Skin epidermis (tissue), 12 donors: ENCODE measurements at regions not wholly inside any gene's neighbourhood (a gene's known extent, or its start where the extent isn't known, plus 50 kb on each side); places are given as distances from the start of the nearest gene placed in this dataset.
"Not testable (repeated sequence)": the region's sequence is repeated elsewhere in the genome, so short reads cannot be mapped to it uniquely, and the experiment has no call there.

Source experiments
- H3K27ac ChIP-seq, 21 experiments: fragments of 200-600 bp; sonication (generic) in 11 of 21; one replicate each; pipeline ENCODE4 v1.5.0; 2020; ENCODE audit warnings: mild to moderate bottlenecking in 3 of 21, inconsistent platforms in 2 of 21, moderate library complexity in 2 of 21
- H3K4me3 ChIP-seq, 7 experiments: fragments of 200-600 bp; sonication (generic) in 2 of 7; one replicate each; pipeline ENCODE4 v1.5.0; 2020; ENCODE audit warnings: inconsistent platforms in 2 of 7, mild to moderate bottlenecking in 2 of 7, moderate library complexity in 1 of 7

GRCh38 chrY:19549671-19550466 is 194.7 kb downstream of the KDM5D start:
- no peak overlapping the region for H3K27ac ChIP-seq
- H3K4me3 ChIP-seq: no peak overlapping the region

GRCh38 chrY:19541475-19542306 is 202.8 kb downstream of the KDM5D start:
- H3K27ac ChIP-seq: no peak overlapping the region

GRCh38 chrY:19535697-19536096 is 208.8 kb downstream of the KDM5D start:
- not testable (repeated sequence) for H3K27ac ChIP-seq, H3K4me3 ChIP-seq

More at GRCh38 chrY:19541475-19542306, 202.8 kb downstream of the KDM5D start:
- no peak overlapping the region for H3K4me3 ChIP-seq

GRCh38 chrY:19521976-19522375 is 222.6 kb downstream of the KDM5D start:
- Histone ChIP-seq H3K4me3 (no peak overlapping the region), H3K27ac (no peak overlapping the region)

- H3K4me3 ChIP-seq: peak overlapping the region in 4 of 7 experiments; percentile 14 to 26 (median 24)
- no peak overlapping the region for H3K27ac ChIP-seq
Measured at GRCh38 chrY:19503092-19503449, 241.5 kb downstream of the KDM5D start.

GRCh38 chrY:19502169-19503091 is 242.1 kb downstream of the KDM5D start:
- Histone ChIP-seq H3K4me3 (peak overlapping the region in 4 of 7 experiments; percentile 14 to 26 (median 24)), H3K27ac (no peak overlapping the region)

GRCh38 chrY:19498556-19498955 is 246.0 kb downstream of the KDM5D start:
- no peak overlapping the region for H3K27ac ChIP-seq

DNA sequence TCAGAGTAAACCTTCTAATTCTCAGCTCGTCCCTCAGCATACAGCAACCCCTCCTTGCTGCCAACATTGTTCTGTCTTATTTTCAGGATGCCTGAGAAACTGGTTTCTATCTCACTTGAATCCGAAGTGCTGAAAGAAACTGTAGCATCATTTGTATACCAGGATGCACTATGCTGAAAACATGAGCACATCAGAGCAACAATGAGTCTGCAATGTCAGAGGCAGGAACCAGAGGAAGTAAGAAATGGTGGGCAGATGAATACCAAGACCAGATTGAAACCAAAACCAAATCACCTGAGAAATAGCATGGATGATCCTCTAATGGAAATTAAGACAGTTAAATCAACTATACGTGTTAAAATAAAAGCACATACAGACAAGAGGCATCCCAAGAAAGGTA is 257.0 kb downstream of the KDM5D start:
- H3K4me3 ChIP-seq: no peak overlapping the region

More at GRCh38 chrY:19498556-19498955, 246.0 kb downstream of the KDM5D start:
- H3K4me3 ChIP-seq: no peak overlapping the region

GRCh38 chrY:19484997-19485396 is 259.5 kb downstream of the KDM5D start:
- Histone ChIP-seq H3K27ac (no peak overlapping the region), H3K4me3 (no peak overlapping the region)

More for the DNA sequence above, 257.0 kb downstream of the KDM5D start:
- H3K27ac ChIP-seq: no peak overlapping the region

- Histone ChIP-seq H3K27ac (no peak overlapping the region), H3K4me3 (no peak overlapping the region)
Measured at GRCh38 chrY:19479141-19479540, 265.4 kb downstream of the KDM5D start.

GRCh38 chrY:19477959-19478358 is 266.6 kb downstream of the KDM5D start:
- no peak overlapping the region for H3K4me3 ChIP-seq
- H3K27ac ChIP-seq: no peak overlapping the region

DNA sequence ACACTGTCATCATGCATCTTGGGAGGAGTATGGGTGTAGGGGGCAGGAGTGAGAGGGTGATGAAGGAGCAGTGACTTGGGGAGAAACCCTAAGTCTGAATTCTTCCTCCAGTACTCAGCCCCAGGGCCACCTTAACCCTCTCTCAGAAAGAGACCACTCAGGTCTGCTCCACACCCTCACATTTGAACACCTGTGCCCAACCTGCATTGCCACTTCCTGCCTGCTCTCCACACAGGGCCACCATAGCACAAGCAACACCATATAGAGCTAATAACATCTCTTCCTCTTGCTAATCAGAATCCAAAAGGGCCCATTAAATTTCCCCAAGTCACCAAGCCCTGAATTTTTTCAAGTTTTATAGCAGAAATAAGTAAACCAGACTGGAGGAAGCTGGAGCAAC is 278.7 kb downstream of the KDM5D start:
- H3K27ac ChIP-seq: no peak overlapping the region
- no peak overlapping the region for H3K4me3 ChIP-seq

GRCh38 chrY:19456855-19457448 is 287.6 kb downstream of the KDM5D start:
- no peak overlapping the region for H3K27ac ChIP-seq
- H3K4me3 ChIP-seq: no peak overlapping the region

- Histone ChIP-seq H3K27ac (no peak overlapping the region), H3K4me3 (no peak overlapping the region)
Measured at GRCh38 chrY:19433059-19433458, 311.5 kb downstream of the KDM5D start.

DNA sequence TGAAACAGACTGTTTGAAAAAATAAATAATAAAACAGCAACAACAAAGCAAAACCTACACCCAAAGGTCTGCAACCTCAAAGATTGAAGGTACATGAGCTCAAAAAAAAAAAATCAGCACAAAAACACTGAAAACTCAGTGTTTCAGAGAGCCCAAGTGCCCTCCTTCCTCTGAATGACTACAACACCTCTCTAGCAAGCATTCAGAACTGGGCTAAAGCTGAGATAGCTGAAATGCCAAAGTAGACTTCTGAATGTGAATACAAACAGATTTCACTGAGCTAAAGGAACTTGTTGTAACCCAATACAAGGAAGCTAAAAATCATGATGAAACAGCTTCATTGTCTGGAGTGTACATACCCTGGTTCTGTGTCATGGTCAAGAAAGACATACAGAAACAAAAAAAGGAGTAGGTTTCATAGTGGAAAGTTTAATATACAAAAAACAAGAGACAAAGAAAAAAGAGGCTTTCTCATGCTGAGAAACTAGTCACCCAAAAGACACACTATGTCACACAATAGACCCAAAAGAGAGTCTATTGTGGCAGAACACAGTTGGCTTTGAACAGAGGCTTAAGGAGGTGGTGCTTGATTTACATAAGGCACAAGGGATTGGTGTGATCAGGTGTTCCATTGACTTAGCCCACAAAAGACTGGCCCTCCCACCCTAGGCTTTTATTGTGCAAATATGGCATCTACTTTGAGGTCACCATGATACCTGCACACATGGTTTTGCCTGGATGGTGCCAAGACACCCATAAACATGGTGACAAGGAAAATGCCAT is 316.6 kb downstream of the KDM5D start:
- H3K4me3 ChIP-seq: no peak overlapping the region
- H3K27ac ChIP-seq: no peak overlapping the region

DNA sequence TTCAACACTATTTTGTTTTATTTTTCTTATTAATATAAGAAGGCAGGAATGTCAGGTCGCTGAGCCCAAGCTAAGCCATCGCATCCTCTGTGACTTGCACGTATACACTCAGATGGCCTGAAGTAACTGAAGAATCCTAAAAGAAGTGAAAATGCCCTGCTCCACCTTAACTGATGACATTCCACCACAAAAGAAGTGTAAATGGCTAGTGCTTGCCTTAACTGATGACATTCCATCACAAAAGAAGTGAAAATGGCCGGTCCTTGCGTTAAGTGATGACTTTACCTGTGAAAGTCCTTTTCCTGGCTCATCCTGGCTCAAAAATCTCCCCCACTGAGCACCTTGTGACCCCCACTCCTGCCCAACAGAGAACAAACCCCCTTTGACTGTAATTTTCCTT is 317.3 kb downstream of the KDM5D start:
- H3K27ac ChIP-seq, H3K4me3 ChIP-seq: not testable (repeated sequence)

GRCh38 chrY:19410980-19411766 is 333.4 kb downstream of the KDM5D start:
- H3K4me3 ChIP-seq: no peak overlapping the region
- H3K27ac ChIP-seq: no peak overlapping the region

GRCh38 chrY:19406246-19406645 is 338.3 kb downstream of the KDM5D start:
- Histone ChIP-seq H3K27ac (no peak overlapping the region), H3K4me3 (no peak overlapping the region)
